C4-2B (cell line): ENCODE measurements at regions not wholly inside any gene's neighbourhood (a gene's known extent, or its start where the extent isn't known, plus 50 kb on each side); places are given as distances from the start of the nearest gene placed in this dataset.

ENCODE experiments used
- CTCF ChIP-seq: fragments of 450-650 bp; conservative IDR thresholded peaks from 2 replicates; pipeline ENCODE4 v1.5.1; 2017; ENCODE audit warnings: mild to moderate bottlenecking
- ZFX ChIP-seq: fragments of 450-650 bp; IDR thresholded peaks from 2 replicates; pipeline ENCODE4 v1.6.1; 2017

GRCh38 chr6:14876778-14877613 lies 368.9 kb upstream of the JARID2 start:
- TF ChIP-seq CTCF (no peak), ZFX (no peak)
